NCI-H1105 (cell line): ENCODE measurements at regions not wholly inside any gene's neighbourhood (a gene's known extent, or its start where the extent isn't known, plus 50 kb on each side); places are given as distances from the start of the nearest gene placed in this dataset.
"Not testable (repeated sequence)": the region's sequence is repeated elsewhere in the genome, so short reads cannot be mapped to it uniquely, and the experiment has no call there.

Source experiments
- DNase-seq: peaks from one replicate; lab custom pipeline; 2025; lab: John Stamatoyannopoulos, UW

DNA sequence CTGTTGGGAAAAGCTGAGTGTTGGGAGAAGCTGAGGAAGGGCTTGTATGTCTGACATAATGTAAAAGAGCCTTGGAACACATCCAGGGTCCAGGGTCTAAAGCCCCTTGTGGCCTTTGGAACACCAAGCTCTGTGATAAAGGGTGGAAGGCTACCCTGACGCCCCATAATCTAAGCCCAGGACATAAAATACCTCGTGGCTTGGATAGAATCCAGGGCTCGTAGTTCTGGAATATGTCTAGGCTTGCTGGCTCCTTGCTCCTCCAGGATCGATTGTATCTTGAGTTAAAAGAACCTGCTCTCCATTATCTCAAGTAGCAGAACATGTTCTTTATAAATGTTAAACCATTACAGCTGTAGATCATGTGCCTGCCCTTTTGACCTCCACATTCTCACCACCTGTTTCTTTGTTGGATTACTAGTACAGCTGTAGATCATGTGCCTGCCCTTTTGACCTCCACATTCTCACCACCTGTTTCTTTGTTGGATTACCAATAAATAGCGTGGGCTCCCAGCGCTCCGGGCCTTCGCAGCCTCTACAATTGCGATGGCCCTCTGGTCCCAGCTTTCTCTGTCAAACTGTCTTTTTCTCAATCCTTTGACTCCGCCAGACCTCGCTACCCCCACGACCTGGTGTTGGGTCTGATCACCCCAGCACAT is 246.9 kb upstream of the KCNH7 start:
- DNase-seq, result peak; percentile 11

DNA sequence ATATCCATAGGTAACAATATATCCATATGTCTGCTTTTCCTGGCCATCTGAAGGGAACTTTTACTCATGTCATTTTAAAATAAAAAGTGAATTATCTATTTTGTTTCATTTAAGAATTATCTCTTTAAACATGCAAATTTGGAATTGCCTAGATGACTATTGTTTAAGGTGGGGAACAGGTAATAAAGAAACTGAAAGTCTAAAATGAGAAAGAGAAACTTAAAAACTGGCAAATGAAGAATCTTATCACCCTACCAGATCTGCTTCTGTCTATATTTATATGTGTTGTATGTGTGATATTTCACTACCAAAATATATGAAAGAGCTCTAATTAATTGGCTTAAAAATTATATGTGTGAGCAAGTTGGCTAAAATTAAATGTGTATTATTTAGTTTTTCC is 243.2 kb upstream of the KCNH7 start:
- no peak for DNase-seq

DNA sequence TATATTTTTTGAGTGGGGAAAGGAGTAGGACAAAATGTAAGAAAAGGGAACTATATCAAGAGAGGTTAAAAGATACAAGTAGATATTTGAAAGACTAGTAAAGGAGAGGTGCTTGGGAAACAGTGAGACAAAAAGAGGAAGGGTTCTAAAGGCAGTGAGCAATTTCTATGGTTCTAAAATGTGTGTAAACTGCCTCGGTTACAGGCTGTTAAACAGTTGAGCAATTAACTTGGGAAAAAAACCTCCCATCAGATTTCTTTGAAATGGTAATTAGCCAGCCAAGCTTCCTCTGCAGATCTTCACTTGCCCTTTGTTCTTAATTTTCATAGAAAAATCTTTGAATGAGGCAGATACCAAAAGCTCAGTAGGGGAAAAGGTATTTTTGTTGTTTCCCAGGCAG is 238.7 kb upstream of the KCNH7 start:
- no peak for DNase-seq

DNA sequence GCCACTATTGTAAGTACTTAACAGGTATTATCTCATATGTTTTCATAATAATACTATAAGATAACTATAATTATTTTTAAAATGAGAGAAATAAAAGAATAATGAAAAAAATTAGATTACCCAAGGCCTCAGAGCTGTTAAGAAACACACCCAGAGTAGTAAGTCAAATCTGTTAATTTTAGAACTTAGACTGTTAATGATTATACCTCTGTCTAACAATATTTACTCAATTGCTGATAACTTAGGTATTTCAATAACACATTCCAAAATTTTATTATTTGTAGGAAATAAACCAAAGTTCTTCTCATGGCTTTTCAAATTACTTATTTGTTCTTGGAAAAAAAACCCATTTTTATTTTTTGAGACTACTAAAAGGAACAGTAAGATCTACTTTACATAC is 227.5 kb upstream of the KCNH7 start:
- DNase-seq, result no peak

DNA sequence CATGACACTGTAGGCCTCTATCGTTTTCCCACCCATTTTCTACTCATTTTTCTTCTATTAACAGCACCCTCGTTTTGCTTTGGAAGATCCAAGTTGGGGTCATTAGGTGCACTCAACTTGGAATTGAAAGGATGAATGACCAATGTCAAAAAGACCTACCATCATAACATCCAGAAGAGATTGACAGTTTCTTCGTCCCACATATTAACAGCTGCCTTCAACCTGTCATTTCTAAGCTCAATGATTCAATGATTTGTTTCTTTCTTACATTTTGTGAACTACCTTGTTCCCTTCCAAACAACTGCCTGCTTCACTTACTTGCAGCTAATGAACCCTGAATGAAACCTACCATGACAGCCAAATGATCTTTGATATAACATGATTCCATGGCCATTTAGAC is 224.0 kb upstream of the KCNH7 start:
- no peak for DNase-seq

DNA sequence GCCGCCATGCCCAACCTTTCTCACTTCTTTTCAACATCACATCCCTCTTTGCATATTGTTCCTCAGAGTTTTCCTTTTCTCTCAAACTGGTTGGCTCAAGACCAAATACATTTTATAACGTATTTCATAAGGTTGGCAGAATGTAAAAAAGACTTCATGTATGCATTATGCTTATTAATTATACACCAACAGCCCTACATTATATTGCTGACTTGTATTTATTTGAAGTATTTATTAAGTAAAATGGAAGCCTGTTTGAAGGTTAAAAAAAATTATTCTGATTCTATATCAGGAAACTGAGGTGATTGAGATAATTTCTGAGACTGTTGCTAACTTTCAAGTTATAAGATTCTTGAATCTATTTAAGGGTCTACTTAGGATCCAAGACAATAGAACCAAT is 208.0 kb upstream of the KCNH7 start:
- no peak for DNase-seq

DNA sequence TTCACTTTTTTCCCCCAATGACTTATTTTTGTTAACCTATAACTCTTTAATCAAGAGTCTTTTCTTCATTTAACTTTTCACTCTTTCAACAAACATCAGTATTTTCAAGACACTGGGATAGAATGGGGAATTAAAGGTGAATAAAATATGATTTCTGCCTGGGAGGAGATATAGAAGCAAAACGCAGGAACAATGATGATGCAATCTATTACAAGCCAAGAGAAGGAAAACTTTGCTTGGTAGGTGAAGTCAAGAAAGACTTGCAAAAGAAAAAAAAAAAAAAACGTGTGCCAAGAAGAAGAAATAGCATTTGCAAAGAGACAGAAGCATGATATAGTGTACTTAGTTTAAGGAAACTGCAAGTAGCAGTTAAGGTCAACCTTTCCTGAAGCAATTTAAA is 207.3 kb upstream of the KCNH7 start:
- DNase-seq, result no peak

DNA sequence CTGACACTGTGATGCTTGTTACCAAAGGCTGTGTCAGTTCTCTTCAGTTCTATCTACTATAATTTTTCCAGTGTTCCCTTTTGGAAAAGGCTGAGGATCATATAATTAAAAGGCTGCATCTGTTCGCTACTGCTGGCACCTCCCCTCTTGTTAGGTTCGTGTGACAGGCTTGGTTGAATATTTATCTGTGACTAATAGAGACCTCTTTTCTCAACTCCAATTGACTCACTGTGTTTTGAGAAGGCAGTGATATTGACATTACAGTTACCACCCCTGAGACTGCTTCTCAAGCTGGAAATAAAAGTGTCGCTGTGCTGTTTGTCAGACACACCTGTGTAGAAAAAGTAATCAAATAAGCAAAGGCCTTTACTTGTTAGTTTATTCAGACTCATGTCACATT is 205.5 kb upstream of the KCNH7 start:
- DNase-seq, result no peak

DNA sequence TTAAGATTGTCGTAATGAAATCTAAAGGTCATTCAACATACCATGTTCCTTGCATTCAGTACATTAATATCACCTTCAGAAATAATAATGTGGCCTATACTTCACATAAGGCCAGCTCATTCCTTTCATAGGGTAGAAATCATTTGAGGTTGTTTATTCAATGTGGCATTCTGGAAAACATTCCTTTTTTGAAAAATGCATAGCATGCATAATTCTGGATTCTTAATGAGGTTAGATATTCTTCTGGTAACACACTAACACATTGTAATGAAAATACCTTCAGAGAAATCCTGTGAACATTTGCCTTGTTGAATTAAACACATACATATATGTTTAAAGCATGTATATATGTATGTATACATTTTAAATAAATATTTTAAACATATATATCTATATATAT is 204.6 kb upstream of the KCNH7 start:
- DNase-seq, result no peak

DNA sequence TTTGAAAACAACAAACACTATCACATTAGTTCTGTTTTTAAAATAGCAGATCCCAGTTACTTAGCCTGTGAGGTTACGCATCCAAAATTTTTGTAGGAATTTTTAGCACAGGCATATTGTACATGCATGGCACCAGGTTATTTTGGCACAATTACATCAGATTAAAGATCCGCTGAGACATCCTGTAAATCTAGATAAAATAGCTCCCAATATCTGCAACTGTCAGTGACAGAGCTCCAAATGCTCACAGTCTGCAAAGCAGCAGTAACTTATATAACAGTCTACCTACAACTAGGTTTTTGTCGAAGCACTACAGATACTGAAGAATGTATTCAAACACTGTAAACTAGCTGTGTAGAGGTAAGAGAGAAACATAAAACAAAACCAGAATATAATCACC is 200.7 kb upstream of the KCNH7 start:
- no peak for DNase-seq

DNA sequence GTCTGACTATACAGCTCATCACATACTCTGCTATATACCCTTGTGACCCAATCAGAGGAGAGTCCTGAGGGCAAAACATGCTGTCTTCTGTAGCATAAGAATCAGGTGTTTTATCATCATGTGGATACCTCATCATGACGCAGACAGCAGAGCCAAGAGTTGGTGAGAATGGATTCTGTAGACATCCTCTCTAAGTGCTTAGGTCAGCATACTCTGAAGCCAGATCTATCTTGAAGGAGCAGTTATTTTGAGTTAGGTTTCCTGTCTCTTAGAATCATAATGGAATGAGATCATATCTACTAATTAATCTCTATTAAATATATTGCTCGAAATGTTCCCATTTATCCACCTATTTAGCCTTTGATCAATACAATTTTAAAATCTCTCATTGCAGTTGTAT is 190.2 kb upstream of the KCNH7 start:
- no peak for DNase-seq

DNA sequence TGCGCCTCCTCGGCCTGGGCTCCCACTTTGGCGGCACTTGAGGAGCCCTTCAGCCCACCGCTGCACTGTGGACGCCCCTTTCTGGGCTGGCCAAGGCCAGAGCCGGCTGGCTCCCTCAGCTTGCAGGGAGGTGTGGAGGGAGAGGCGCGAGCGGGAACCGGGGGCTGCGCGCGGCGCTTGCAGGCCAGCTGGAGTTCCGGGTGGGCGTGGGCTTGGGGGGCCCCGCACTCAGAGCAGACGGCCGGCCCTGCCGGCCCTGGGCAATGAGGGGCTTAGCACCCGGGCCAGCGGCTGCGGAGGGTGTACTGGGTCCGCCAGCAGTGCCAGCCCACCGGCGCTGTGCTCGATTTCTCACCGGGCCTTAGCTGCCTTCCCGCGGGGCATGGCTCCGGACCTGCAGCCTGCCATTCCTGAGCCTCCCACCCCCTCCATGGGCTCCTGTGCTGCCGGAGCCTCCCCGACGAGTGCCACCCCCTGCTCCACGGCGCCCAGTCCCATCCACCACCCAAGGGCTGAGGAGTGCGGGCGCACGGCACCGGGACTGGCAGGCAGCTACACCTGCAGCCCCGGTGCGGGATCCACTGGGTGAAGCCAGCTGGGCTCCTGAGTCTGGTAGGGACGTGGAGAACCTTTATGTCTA is 187.7 kb upstream of the KCNH7 start:
- not testable (repeated sequence) for DNase-seq

DNA sequence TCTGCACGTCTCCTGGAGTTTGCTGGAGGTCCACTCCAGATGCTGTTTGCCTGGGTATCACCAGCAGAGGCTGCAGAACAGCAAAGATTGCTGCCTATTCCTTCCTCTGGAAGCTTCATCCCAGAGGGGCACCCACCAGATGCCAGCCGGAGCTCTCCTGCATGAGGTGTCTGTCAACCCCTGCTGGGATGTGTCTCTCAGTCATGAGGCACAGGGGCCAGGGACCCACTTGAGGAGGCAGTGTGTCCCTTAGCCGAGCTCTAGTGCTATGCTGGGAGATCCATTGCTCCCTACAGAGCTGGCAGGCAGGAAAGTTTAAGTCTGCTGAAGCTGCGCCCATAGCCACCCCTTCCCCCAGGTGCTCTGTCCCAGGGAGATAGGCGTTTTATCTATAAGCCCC is 178.3 kb upstream of the KCNH7 start:
- DNase-seq, result not testable (repeated sequence)

DNA sequence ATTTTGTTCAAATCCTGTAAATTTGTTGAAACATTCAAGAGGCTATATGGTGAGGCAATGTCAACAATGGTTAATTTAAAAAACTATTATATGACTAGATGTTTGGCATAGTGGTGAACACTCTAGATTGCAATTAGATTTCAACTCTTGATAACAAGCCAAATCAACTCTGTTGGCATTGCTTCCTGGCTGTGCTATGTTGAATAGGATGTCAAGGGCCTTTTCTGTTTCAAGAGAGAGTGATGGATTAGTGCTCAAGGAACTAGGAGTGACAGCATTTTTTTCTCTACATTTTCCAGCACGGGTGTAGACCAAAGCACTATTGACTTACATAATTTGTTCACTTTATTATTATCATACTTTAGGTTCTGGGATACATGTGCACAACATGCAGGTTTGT is 172.4 kb upstream of the KCNH7 start:
- peak; percentile 91 for DNase-seq

DNA sequence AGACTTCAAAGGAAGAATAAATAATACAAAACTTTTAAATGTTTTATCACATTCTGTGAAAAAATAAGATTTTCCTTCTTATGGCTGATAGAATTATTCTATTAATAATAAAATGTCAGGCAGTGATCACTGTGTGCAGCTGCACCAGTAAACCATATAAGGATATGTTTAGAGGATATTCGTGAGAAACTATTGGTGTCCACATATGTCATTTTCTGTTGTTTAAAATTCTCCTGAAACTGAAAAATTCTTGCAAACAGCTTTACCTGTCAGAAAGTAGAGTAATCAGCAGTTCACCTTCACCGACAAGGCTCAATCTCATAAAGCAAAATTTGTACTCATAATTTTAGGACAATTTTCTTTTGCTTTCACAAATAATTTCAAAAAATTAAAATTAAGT is 170.1 kb upstream of the KCNH7 start:
- DNase-seq, result no peak

DNA sequence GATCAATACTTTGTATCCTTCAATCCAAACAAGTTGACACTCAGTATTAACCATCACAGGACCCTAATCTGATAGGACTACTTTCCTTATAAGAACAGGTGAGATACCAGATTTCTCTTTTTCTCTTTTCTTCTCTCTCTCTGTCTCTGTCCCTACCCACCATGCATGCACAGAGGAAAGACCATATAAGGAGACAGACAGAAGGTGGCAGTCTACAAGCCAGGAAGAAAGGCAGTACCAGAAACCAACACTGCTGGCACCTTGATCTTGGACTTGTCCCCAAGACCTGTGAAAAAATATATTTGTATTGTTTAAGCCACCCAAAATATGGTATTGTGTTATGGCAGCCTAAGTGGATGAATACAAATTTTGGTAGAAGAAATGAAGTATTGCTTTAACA is 156.2 kb upstream of the KCNH7 start:
- no peak for DNase-seq

DNA sequence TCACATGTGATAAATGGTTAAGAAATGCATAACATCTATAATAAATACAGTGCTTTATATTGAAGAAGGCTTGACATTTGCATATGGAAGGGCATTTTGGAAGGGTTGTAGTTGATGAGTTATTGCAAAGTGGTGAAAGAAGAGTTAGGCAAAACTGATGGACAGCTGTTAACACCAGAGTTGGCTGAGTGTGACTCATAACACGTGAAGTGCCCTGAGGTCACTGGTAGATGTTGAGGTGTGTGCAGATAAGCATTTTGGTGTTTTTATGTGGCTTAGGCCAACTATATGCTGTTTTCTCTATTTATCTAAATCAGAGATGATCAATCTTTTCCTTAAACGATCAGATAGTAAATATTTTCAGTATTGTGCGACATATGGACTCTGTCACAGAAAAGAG is 154.3 kb upstream of the KCNH7 start:
- no peak for DNase-seq

DNA sequence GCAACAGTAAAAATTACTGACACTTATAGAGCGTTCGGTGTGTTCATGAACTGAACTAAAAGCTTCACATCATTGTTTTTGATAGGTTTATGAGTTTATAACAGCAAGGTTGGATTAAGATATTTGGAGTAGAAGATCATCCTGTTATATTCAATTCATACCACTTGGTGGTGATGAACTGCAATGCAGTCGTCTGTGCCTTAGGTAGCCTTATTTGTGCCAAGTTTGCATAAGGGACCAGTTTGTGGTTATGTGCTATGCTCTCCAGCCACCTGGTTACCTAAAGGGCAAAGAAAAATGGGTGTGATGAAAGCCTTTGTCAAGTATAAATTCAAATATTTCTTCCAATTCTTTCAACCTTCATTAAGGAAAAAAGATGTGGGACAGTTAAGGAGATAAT is 150.9 kb upstream of the KCNH7 start:
- DNase-seq, result peak; percentile 37

DNA sequence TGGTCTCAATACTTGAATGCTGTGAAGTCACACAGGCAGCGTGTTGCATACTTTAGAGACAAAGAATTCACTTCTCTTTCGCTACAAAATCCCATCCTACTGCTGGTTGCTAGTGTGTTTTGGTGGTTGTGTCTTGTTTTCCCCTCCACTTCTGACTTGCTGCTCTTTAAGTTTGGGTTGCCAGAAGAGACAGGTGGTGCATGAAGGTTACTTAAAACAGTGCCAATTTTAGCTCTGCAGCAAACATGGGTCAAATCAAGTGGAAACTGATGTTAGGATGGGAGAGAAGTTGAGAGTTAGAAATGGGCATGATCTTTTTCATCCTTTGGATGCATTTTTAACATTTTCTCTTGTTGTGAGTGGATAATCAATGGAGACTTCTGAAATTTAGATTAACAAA is 136.2 kb upstream of the KCNH7 start:
- no peak for DNase-seq

DNA sequence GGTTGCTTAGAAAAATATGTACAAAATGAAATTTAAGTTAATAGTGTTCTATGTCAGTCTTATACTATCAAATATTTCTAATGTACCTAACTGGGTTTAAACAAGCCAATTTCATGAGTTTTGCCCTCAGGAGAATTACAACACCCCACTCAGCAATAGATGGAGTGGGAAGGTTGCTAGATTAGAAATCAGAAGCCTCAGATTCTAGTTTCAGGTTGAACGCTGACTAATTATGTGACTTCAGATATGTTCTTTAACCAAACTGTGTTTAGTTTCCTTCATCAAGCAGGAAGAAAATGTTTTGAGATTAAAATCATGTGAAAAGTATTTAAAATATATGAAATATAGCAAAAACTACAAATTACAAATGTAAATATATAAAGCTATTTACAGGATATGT is 133.8 kb upstream of the KCNH7 start:
- DNase-seq, result no peak

DNA sequence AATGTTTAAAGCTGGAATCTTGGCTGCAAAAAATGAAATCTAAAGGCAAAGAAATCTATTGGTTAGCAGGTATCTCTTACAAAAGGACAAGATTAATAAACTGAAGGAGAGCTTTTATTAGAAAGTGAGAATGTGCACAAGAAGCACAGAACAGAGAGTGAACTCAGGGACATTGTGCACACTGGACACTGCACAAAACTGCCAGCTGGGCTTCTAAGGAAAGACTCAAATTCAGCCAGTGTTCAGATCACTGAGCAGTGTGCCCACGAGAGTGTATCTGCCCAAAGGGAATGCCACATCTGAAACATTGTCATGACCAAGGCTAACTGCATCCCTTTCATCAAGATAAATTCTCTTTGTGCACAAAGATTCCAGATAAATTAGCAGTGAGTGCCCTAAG is 129.7 kb upstream of the KCNH7 start:
- no peak for DNase-seq

DNA sequence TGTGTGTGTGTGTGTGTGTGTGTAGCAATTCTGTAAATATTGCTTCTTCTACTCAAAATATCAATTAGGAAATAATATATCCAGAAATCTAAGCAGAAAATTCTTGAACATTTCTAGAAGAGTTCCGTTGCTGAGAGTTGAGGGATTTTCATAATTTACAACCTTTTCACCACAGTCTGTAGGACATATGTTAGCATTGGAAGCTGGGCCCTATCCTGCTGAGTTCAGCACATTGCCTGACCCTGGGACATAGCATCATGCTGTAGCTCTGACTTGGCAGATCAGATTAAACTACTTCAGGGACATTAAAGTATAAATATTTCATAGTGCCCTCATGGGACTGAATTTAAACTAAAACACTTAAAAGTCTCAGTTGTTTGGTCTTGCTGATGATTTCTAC is 129.2 kb upstream of the KCNH7 start:
- no peak for DNase-seq

DNA sequence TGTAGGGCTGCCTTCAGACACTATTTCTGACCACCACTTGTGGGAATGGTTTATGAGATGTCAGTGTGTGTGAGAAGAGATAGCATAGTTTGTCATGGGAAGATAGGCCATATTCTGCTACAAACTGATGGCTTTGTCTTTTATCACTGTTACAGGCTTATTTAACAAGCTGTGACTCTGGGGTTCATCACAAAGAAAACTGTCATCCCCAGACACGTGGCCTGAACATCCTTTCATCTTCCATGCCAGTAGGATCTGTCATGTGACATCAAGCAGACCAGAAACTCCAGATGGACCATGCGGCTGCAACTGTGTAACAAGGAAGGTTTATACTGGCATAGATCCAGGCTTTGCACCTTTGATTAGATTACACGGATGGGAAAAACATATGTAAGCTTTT is 128.6 kb upstream of the KCNH7 start:
- DNase-seq, result no peak

DNA sequence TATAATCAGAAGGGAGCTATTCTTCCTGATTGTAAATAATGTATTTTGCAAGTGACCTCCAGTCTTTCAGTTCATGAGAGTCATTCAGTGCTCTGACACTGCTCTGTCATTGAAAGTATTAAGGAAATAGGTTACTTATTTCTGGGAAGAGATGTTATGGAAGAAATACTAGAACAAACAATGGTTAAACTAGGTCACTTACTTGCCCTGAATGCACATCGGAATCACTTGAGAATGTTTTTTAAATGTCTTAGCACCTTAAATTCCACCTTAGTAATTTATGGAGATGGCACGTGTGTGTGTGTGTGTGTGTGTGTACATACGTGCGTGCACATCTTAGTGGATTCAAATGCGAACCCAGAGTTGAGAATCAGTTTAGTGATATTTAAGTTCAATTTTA is 126.6 kb upstream of the KCNH7 start:
- DNase-seq, result no peak
